Lower lobe of right lung (tissue), 2 donors: ENCODE measurements at regions not wholly inside any gene's neighbourhood (a gene's known extent, or its start where the extent isn't known, plus 50 kb on each side); places are given as distances from the start of the nearest gene placed in this dataset.

ENCODE experiments used
- ATAC-seq, 2 donors: fragments of 200-7000 bp; cut with Tn5 transposase; one replicate each; pipeline ENCODE4 v1.9.1; 2020 to 2022; ENCODE audit warnings: mild to moderate bottlenecking in 2 of 2, moderate library complexity in 2 of 2
- DNase-seq: peaks from one replicate; pipeline ENCODE4 v3.0.0-alpha.2; 2020
- H3K27ac ChIP-seq: fragments of 200-600 bp; one replicate; pipeline ENCODE4 v1.8.0; 2022
- H3K27me3 ChIP-seq: fragments of 200-600 bp; one replicate; pipeline ENCODE4 v1.8.0; 2022; ENCODE audit warnings: low read depth
- H3K36me3 ChIP-seq: fragments of 200-600 bp; one replicate; pipeline ENCODE4 v1.8.0; 2022; ENCODE audit warnings: mild to moderate bottlenecking
- H3K4me1 ChIP-seq: fragments of 200-600 bp; one replicate; pipeline ENCODE4 v1.8.0; 2022
- H3K4me3 ChIP-seq: fragments of 200-600 bp; one replicate; pipeline ENCODE4 v1.8.0; 2022; ENCODE audit warnings: mild to moderate bottlenecking
- H3K9me3 ChIP-seq: fragments of 200-600 bp; one replicate; pipeline ENCODE4 v1.8.0; 2022
- intact Hi-C: fragments of 100-400 bp; cut with DNase I; formaldehyde crosslinking; loops from one replicate; pipeline ENCODE4 v1.11.0; 2022
- TF ChIP-seq, protein P1 (sequence below): fragments of 200-600 bp; IDR thresholded peaks from one replicate; pipeline ENCODE4 v1.8.0; 2022; ENCODE audit warnings: antibody characterized with exemption, mild to moderate bottlenecking
- donor health status: DM: no; HTN: yes; CAD: no; lungs with severe emphysema.

DNA sequence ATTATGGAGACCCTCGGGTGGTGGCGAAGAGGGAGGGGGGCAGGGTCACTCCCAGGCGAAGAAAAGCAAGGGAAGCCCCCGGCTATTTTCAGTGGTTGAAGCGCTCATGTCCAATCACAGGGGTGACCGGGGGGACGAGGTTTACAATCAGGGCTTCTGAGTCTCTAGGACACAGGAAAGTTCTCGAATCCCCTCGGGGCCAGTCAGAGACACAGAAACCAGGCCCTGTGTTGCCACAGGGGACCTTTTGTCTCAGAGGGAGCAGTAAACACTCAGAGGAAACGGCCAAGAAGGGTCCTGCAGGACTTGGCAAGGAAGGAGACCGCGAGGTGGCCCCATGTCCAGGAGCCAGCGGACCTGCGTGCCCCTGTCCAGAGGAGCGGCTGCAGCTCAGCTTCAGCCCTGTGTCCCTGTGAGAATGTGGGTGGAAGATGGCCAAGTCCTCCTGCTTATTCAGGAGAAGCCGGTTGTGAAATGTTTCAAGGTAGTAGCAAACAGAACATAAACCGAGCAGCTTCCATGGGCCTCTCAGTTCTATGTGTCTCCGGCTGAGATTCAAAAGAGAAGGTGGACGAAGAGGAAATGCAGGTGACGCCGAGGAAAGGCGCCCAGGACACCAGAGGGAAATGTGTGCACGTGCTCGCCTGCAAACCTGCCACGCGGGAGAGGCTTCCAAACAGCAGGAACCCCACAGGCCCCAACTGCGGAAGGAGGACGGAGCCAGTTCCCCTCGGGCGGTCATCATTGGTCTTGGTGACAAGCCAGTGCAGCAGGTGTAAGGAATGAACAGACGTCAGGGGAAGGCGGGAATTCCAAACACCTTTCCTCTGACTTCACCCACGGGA lies 357.6 kb downstream of the BRD1 start:
- no peaks in the 10 kb centered on the region for H3K36me3 ChIP-seq
- no peaks in the 10 kb centered on the region for H3K9me3 ChIP-seq
- DNase-seq (no peak), ATAC-seq (no peak)
- H3K27me3 ChIP-seq = no peaks in the 10 kb centered on the region
- no peak overlapping the region for H3K27ac ChIP-seq
- no peaks in the 10 kb centered on the region for H3K4me1 ChIP-seq
- TF ChIP-seq, protein P1, sequence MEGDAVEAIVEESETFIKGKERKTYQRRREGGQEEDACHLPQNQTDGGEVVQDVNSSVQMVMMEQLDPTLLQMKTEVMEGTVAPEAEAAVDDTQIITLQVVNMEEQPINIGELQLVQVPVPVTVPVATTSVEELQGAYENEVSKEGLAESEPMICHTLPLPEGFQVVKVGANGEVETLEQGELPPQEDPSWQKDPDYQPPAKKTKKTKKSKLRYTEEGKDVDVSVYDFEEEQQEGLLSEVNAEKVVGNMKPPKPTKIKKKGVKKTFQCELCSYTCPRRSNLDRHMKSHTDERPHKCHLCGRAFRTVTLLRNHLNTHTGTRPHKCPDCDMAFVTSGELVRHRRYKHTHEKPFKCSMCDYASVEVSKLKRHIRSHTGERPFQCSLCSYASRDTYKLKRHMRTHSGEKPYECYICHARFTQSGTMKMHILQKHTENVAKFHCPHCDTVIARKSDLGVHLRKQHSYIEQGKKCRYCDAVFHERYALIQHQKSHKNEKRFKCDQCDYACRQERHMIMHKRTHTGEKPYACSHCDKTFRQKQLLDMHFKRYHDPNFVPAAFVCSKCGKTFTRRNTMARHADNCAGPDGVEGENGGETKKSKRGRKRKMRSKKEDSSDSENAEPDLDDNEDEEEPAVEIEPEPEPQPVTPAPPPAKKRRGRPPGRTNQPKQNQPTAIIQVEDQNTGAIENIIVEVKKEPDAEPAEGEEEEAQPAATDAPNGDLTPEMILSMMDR = no peak
- H3K4me3 ChIP-seq = no peak overlapping the region
- intact Hi-C loops = no loop called here

GRCh38 chr22:49468487-49469198 lies 359.0 kb downstream of the BRD1 start:
- no peaks in the 10 kb centered on the region for H3K27me3 ChIP-seq
- no peak for ATAC-seq
- H3K36me3 ChIP-seq = no peaks in the 10 kb centered on the region
- H3K9me3 ChIP-seq = no peaks in the 10 kb centered on the region
- TF ChIP-seq, protein P1 = no peak
- no peak overlapping the region for H3K4me3 ChIP-seq
- no peaks in the 10 kb centered on the region for H3K4me1 ChIP-seq
- no peak overlapping the region for H3K27ac ChIP-seq
- intact Hi-C loops = no loop called here
- no peak for DNase-seq

- ATAC-seq (no peak), DNase-seq (no peak)
- Histone ChIP-seq H3K36me3 (no peaks in the 10 kb centered on the region), H3K27ac (no peak overlapping the region), H3K4me1 (no peaks in the 10 kb centered on the region), H3K27me3 (no peaks in the 10 kb centered on the region), H3K4me3 (no peak overlapping the region), H3K9me3 (no peaks in the 10 kb centered on the region)
- intact Hi-C loops = no loop called here
- TF ChIP-seq, protein P1 = no peak
Measured at GRCh38 chr22:49466878-49467595, 360.6 kb downstream of the BRD1 start.

DNA sequence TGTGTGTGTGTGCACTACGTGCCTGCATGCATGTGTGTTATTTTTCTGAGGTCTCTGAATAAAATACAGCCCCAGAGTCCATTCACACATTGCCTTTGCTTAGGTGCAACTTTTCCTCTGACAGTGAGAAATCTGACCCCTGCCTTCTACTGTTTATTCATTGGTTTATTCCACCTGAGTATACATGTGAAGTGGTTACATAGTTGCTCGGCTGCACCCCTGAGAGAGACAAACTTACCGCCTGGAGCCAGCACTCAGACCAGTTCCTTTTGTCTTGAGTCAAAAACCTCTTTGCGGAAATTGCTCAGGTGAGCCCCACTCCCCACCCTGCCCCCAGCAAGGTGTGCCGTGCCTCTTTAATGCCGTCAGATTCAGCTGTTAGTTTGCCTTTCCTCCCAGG lies 363.6 kb downstream of the BRD1 start:
- Histone ChIP-seq H3K36me3 (no peaks in the 10 kb centered on the region), H3K4me3 (no peak overlapping the region), H3K9me3 (no peaks in the 10 kb centered on the region), H3K4me1 (no peaks in the 10 kb centered on the region), H3K27ac (no peak overlapping the region), H3K27me3 (peaks cover 9% of the 10 kb centered on the region)
- intact Hi-C loops = no loop called here
- no peak for ATAC-seq
- TF ChIP-seq, protein P1 = no peak
- no peak for DNase-seq

- intact Hi-C loops = no loop called here
- H3K36me3 ChIP-seq = no peaks in the 10 kb centered on the region
- no peak overlapping the region for H3K4me3 ChIP-seq
- no peak overlapping the region for H3K27ac ChIP-seq
- no peaks in the 10 kb centered on the region for H3K4me1 ChIP-seq
- H3K27me3 ChIP-seq = peaks cover 9% of the 10 kb centered on the region
- no peak for DNase-seq
- TF ChIP-seq, protein P1 = no peak
- H3K9me3 ChIP-seq = no peaks in the 10 kb centered on the region
- ATAC-seq = peak in 1 of 2 donors; percentile 47
Measured at GRCh38 chr22:49462795-49463194, 364.9 kb downstream of the BRD1 start.
